ENCODE measurements at regions not wholly inside any gene's neighbourhood (a gene's known extent, or its start where the extent isn't known, plus 50 kb on each side); places are given as distances from the start of the nearest gene placed in this dataset.

GRCh38 chr6:66735106-66735890 lies 1028.3 kb upstream of the EYS start:
- Histone ChIP-seq H3K14ac (ENCODE audit: insufficient read length) (no peak overlapping the region), H2BK20ac (ENCODE audit: low read length) (no peak overlapping the region), H3K4me1 (replicated peaks in 1 of 4; ENCODE audit: control insufficient read depth in 3 of 4, insufficient read depth in 4 of 4, low read length in 3 of 4) (peaks cover 0 to 2% (median 0%) of the 10 kb centered on the region in 4 experiments; a peak in 1 of 7 replicates), H2AFZ (ENCODE audit: low read length) (no peak overlapping the region), H3K4me2 (ENCODE audit: insufficient read depth in 1 of 2, low read depth in 2 of 2, low read length in 2 of 2) (no peak overlapping the region), H2BK5ac (ENCODE audit: low read depth, low read length) (no peak overlapping the region), H3K23ac (ENCODE audit: insufficient read length) (no peak overlapping the region), H3K79me2 (ENCODE audit: control insufficient read depth in 1 of 2, insufficient read depth in 2 of 2, low read length in 2 of 2) (no peaks in the 10 kb centered on the region), H2BK120ac (replicated peaks; ENCODE audit: low read depth, low read length) (no peak overlapping the region), H3K79me1 (ENCODE audit: low read depth, low read length) (no peaks in the 10 kb centered on the region), H3K18ac (ENCODE audit: extremely low read depth, low read length) (no peak overlapping the region), H2BK15ac (ENCODE audit: low read length) (no peak overlapping the region), H3K4ac (replicated peaks; ENCODE audit: insufficient read length, low read depth, low read length) (no peak overlapping the region), H3K9me3 (ENCODE audit: insufficient read depth in 2 of 2, low read depth in 1 of 2, low read length in 1 of 2) (no peaks in the 10 kb centered on the region), H3K56ac (replicated peaks; ENCODE audit: insufficient read length, low read depth, low read length) (no peak overlapping the region), H3K9ac (replicated peaks in 1 of 4; ENCODE audit: extremely low read depth in 1 of 4, low read depth in 3 of 4, low read length in 3 of 4) (no peak overlapping the region), H4K20me1 (replicated peaks in 1 of 2; ENCODE audit: control insufficient read depth in 1 of 2, insufficient read depth in 2 of 2, low read length in 2 of 2) (no peaks in the 10 kb centered on the region), H4K8ac (ENCODE audit: extremely low read depth, insufficient read depth, low read length) (no peak overlapping the region), H4K91ac (replicated peaks; ENCODE audit: insufficient read length, low read length) (no peak overlapping the region), H3K23me2 (ENCODE audit: low read depth, low read length) (no peaks in the 10 kb centered on the region), H3K27me3 (replicated peaks in 1 of 4; ENCODE audit: control insufficient read depth in 3 of 4, extremely low read depth in 1 of 4, insufficient read depth in 3 of 4, low read length in 3 of 4) (no peaks in the 10 kb centered on the region), H2BK12ac (ENCODE audit: low read depth, low read length) (no peak overlapping the region), H3K36me3 (ENCODE audit: control insufficient read depth in 2 of 4, insufficient read depth in 4 of 4, low read length in 3 of 4) (no peaks in the 10 kb centered on the region), H3K4me3 (ENCODE audit: extremely low read depth in 1 of 4, insufficient read depth in 2 of 4, low read depth in 3 of 4, low read length in 4 of 4) (no peak overlapping the region), H3K27ac (ENCODE audit: low read depth, low read length) (no peak overlapping the region), H4K5ac (ENCODE audit: insufficient read length, low read depth, low read length) (no peak overlapping the region), H2AK5ac (ENCODE audit: low read depth, low read length) (no peak overlapping the region)
- CTCF ChIA-PET (ENCODE audit: partially characterized antibody), result interaction anchor here (0.6 kb wide), 1 partner anchor 239 kb away, joined by 3 read pairs; no protein-coding TSS in a partner anchor
- no peak for DNase-seq (ENCODE audit: low read depth in 1 of 2, low spot score in 2 of 2)
- FAIRE-seq, result no peak
- POLR2A ChIA-PET (ENCODE audit: partially characterized antibody), result no interaction called here
- WGBS, 2 experiments (ENCODE audit: extremely low coverage in 1 of 2, insufficient coverage in 1 of 2, insufficient read length in 1 of 2, insufficient replicate concordance in 2 of 2, low coverage in 1 of 2, low lambda C conversion rate in 2 of 2, missing lambda C conversion rate in 1 of 2), result 91% methylated on average over 5 of the region's 5 CpGs; no CpG with 5 or more reads in 1 of the 2 experiments
- no peak for TF ChIP-seq NRF1 (IDR thresholded peaks at IDR 0.05; ENCODE audit: low read depth, low read length)
- TF ChIP-seq SUZ12 (IDR thresholded peaks at IDR 0.05; ENCODE audit: low read length), result no peak
- TF ChIP-seq SP1 (IDR thresholded peaks at IDR 0.05; ENCODE audit: low read depth, low read length), result no peak
- TF ChIP-seq TCF12 (IDR thresholded peaks at IDR 0.05; ENCODE audit: low read depth, low read length), result no peak
- TF ChIP-seq BRCA1 (IDR thresholded peaks at IDR 0.05; ENCODE audit: low read depth, low read length), result no peak
- TF ChIP-seq BCL11A (IDR thresholded peaks at IDR 0.05; ENCODE audit: low read depth in 2 of 2, low read length in 2 of 2), result no peak
- no peak for TF ChIP-seq SRF (IDR thresholded peaks at IDR 0.05; ENCODE audit: low read depth, low read length)
- no peak for TF ChIP-seq KDM4A (IDR thresholded peaks at IDR 0.05; ENCODE audit: low read depth, low read length, severe bottlenecking)
- TF ChIP-seq SIRT6 (IDR thresholded peaks at IDR 0.05; ENCODE audit: low read length), result no peak
- TF ChIP-seq GABPA (IDR thresholded peaks at IDR 0.05; ENCODE audit: borderline replicate concordance, insufficient read depth, low read length), result no peak
- no peak for TF ChIP-seq RBBP5 (IDR thresholded peaks at IDR 0.05; ENCODE audit: borderline replicate concordance, low read depth, low read length)
- no peak for TF ChIP-seq TAF7 (optimal IDR thresholded peaks at IDR 0.05; ENCODE audit: borderline replicate concordance, low read depth, low read length)
- TF ChIP-seq ASH2L (IDR thresholded peaks at IDR 0.05; ENCODE audit: low read length), result no peak
- TF ChIP-seq RFX5 (IDR thresholded peaks at IDR 0.05; ENCODE audit: borderline replicate concordance, low read depth, low read length), result no peak
- TF ChIP-seq POLR2AphosphoS5 (IDR thresholded peaks at IDR 0.05; ENCODE audit: low read depth, low read length), result no peak

Data from H1 (cell line).